B cell (primary cell): ENCODE measurements at regions not wholly inside any gene's neighbourhood (a gene's known extent, or its start where the extent isn't known, plus 50 kb on each side); places are given as distances from the start of the nearest gene placed in this dataset.

Source experiments
- CTCF ChIP-seq: fragments of 200-600 bp; IDR thresholded peaks from one replicate; pipeline ENCODE4 v1.8.0; 2022; ENCODE audit warnings: antibody characterized with exemption, mild to moderate bottlenecking
- EZH2 ChIP-seq: IDR thresholded peaks from 2 replicates; pipeline ENCODE4 v1.6.1; 2012; ENCODE audit warnings: borderline replicate concordance, low read depth, mild to moderate bottlenecking, moderate library complexity, low read length; ENCODE audit not compliant: insufficient read depth, poor library complexity, severe bottlenecking

GRCh38 chr14:101005447-101005846 is 101.9 kb upstream of the RTL1 start:
- TF ChIP-seq CTCF (no peak), EZH2 (no peak)
